ENCODE measurements at regions not wholly inside any gene's neighbourhood (a gene's known extent, or its start where the extent isn't known, plus 50 kb on each side); places are given as distances from the start of the nearest gene placed in this dataset.

GRCh38 chr5:155211764-155212163, 198.2 kb downstream of the KIF4B start:
- DNase-seq (ENCODE audit: low spot score) = no peak

- DNase-seq (ENCODE audit: low spot score) = no peak
These were observed 208.8 kb downstream of the KIF4B start for GRCh38 chr5:155222393-155222792.

- DNase-seq (ENCODE audit: low spot score) = no peak
These were observed 215.6 kb downstream of the KIF4B start for GRCh38 chr5:155229135-155229534.

- no peak for DNase-seq (ENCODE audit: low spot score)
These were observed 226.2 kb downstream of the KIF4B start for GRCh38 chr5:155239803-155240202.

GRCh38 chr5:155250596-155250995, 237.0 kb downstream of the KIF4B start:
- DNase-seq (ENCODE audit: low spot score) = no peak

- DNase-seq (ENCODE audit: low spot score) = no peak
These were observed 238.5 kb downstream of the KIF4B start for GRCh38 chr5:155252025-155252424.

- no peak for DNase-seq (ENCODE audit: low spot score)
These were observed 239.2 kb downstream of the KIF4B start for GRCh38 chr5:155252717-155253116.

GRCh38 chr5:155254399-155254798, 240.8 kb downstream of the KIF4B start:
- no peak for DNase-seq (ENCODE audit: low spot score)

- no peak for DNase-seq (ENCODE audit: low spot score)
These were observed 244.6 kb downstream of the KIF4B start for GRCh38 chr5:155258161-155258560.

GRCh38 chr5:155259648-155260047, 246.1 kb downstream of the KIF4B start:
- no peak for DNase-seq (ENCODE audit: low spot score)

- DNase-seq (ENCODE audit: low spot score) = no peak
These were observed 247.2 kb downstream of the KIF4B start for GRCh38 chr5:155260798-155261197.

GRCh38 chr5:155263381-155263780, 249.8 kb downstream of the KIF4B start:
- no peak for DNase-seq (ENCODE audit: low spot score)

- no peak for DNase-seq (ENCODE audit: low spot score)
These were observed 251.3 kb downstream of the KIF4B start for GRCh38 chr5:155264809-155265208.

GRCh38 chr5:155268770-155269425, 255.3 kb downstream of the KIF4B start:
- no peak for DNase-seq (ENCODE audit: low spot score)

GRCh38 chr5:155270725-155271124, 257.2 kb downstream of the KIF4B start:
- no peak for DNase-seq (ENCODE audit: low spot score)

GRCh38 chr5:155274484-155274883, 260.9 kb downstream of the KIF4B start:
- no peak for DNase-seq (ENCODE audit: low spot score)

- DNase-seq (ENCODE audit: low spot score) = no peak
These were observed 261.7 kb downstream of the KIF4B start for GRCh38 chr5:155275222-155275621.

- no peak for DNase-seq (ENCODE audit: low spot score)
These were observed 262.7 kb downstream of the KIF4B start for GRCh38 chr5:155276231-155276630.

- DNase-seq (ENCODE audit: low spot score) = no peak
These were observed 265.0 kb downstream of the KIF4B start for GRCh38 chr5:155278532-155278931.

- no peak for DNase-seq (ENCODE audit: low spot score)
These were observed 269.1 kb downstream of the KIF4B start for GRCh38 chr5:155282503-155283107.

- no peak for DNase-seq (ENCODE audit: low spot score)
These were observed 272.2 kb downstream of the KIF4B start for GRCh38 chr5:155285706-155286105.

- DNase-seq (ENCODE audit: low spot score) = no peak
These were observed 277.4 kb downstream of the KIF4B start for GRCh38 chr5:155290937-155291336.

GRCh38 chr5:155293605-155294178, 280.1 kb downstream of the KIF4B start:
- DNase-seq (ENCODE audit: low spot score) = no peak

GRCh38 chr5:155295111-155295510, 281.6 kb downstream of the KIF4B start:
- no peak for DNase-seq (ENCODE audit: low spot score)

Data from CD4-positive, alpha-beta T cell treated with Interleukin-2 at 100 ng/mL for 4 hours (primary cell).